CD14-positive monocyte (primary cell): ENCODE measurements at regions not wholly inside any gene's neighbourhood (a gene's known extent, or its start where the extent isn't known, plus 50 kb on each side); places are given as distances from the start of the nearest gene placed in this dataset.

Experiments
- DNase-seq, 3 donors: peaks; one replicate each; pipeline ENCODE4 v3.0.0-alpha.2; 2011 to 2022
- H2AFZ ChIP-seq: 2 replicates; pipeline ENCODE4 v1.6.0; 2012; ENCODE audit warnings: mild to moderate bottlenecking, low read depth, low read length, inconsistent platforms; ENCODE audit not compliant: insufficient read depth, poor library complexity, severe bottlenecking
- H3K27ac ChIP-seq, 2 donors: 1 replicate in 1 of 2; 2 replicates in 1 of 2; pipeline ENCODE4 v1.5.1; 2012 to 2013; ENCODE audit warnings: low read length in 2 of 2, control low read depth in 1 of 2, inconsistent platforms in 1 of 2, low read depth in 1 of 2, mild to moderate bottlenecking in 1 of 2
- H3K27me3 ChIP-seq, 2 donors: one replicate each; pipeline versions ENCODE4 v1.6.0 to v1.6.1; 2011 to 2013; ENCODE audit warnings: low read length in 2 of 2; ENCODE audit not compliant: control insufficient read depth in 2 of 2, insufficient read depth in 2 of 2
- H3K36me3 ChIP-seq, 2 donors: replicated peaks in 1 of 2; 1 replicate in 1 of 2; 2 replicates in 1 of 2; pipeline versions ENCODE4 v1.5.1 to v1.6.1; 2012 to 2013; ENCODE audit warnings: low read length in 2 of 2, control low read depth in 1 of 2, inconsistent platforms in 1 of 2, mild to moderate bottlenecking in 1 of 2; ENCODE audit not compliant: insufficient read depth in 2 of 2, control insufficient read depth in 1 of 2
- H3K4me1 ChIP-seq, 2 donors: 1 replicate in 1 of 2; 2 replicates in 1 of 2; pipeline versions ENCODE4 v1.5.1 to v1.6.1; 2012 to 2013; ENCODE audit warnings: low read length in 2 of 2, control low read depth in 1 of 2, inconsistent platforms in 1 of 2, mild to moderate bottlenecking in 1 of 2, moderate library complexity in 1 of 2; ENCODE audit not compliant: insufficient read depth in 2 of 2, control insufficient read depth in 1 of 2
- H3K4me2 ChIP-seq: replicated peaks from 2 replicates; pipeline ENCODE3; 2012; ENCODE audit warnings: low read length, moderate library complexity, mild to moderate bottlenecking; ENCODE audit not compliant: poor library complexity, severe bottlenecking; ENCODE audit errors: extremely low read depth
- H3K4me3 ChIP-seq, 3 experiments: fragments of 200-600 bp in 1 of 3; sonication (generic) in 1 of 3; replicated peaks in 1 of 3; 1 replicate in 2 of 3; 2 replicates in 1 of 3; pipeline ENCODE4 v1.5.1; 2011 to 2013; ENCODE audit warnings: low read length in 3 of 3, mild to moderate bottlenecking in 3 of 3, control low read depth in 2 of 3, low read depth in 2 of 3, inconsistent platforms in 1 of 3, moderate library complexity in 1 of 3
- H3K79me2 ChIP-seq: 2 replicates; pipeline ENCODE4 v1.6.0; 2012; ENCODE audit warnings: mild to moderate bottlenecking, control low read depth, inconsistent platforms, low read length, moderate library complexity; ENCODE audit not compliant: insufficient read depth
- H3K9ac ChIP-seq: 2 replicates; pipeline ENCODE4 v1.6.0; 2017; ENCODE audit warnings: low read length, mild to moderate bottlenecking; ENCODE audit not compliant: insufficient read depth, poor library complexity, severe bottlenecking
- H3K9me3 ChIP-seq, 2 donors: replicated peaks in 1 of 2; 1 replicate in 1 of 2; 2 replicates in 1 of 2; pipeline versions ENCODE4 v1.5.1 to v1.6.1; 2012 to 2013; ENCODE audit warnings: low read length in 2 of 2, control low read depth in 1 of 2; ENCODE audit not compliant: control insufficient read depth in 1 of 2, insufficient read depth in 1 of 2
- H4K20me1 ChIP-seq: 2 replicates; pipeline ENCODE4 v1.6.0; 2012; ENCODE audit warnings: mild to moderate bottlenecking, low read length, control low read depth, moderate library complexity; ENCODE audit not compliant: insufficient read depth
- H3K27ac Mint-ChIP-seq, 7 donors: one replicate each; pipeline ENCODE4 v1.8.0; 2020; ENCODE audit warnings: mild to moderate bottlenecking in 7 of 7, mixed read lengths in 7 of 7, moderate library complexity in 6 of 7, inconsistent platforms in 2 of 7
- H3K27me3 Mint-ChIP-seq, 3 donors: one replicate each; pipeline ENCODE4 v1.8.0; 2021 to 2022; ENCODE audit warnings: low read depth in 3 of 3, mild to moderate bottlenecking in 3 of 3, mixed read lengths in 3 of 3, moderate library complexity in 3 of 3, inconsistent platforms in 1 of 3
- H3K36me3 Mint-ChIP-seq, 2 donors: one replicate each; pipeline ENCODE4 v1.8.0; 2020; ENCODE audit warnings: mixed read lengths in 2 of 2, inconsistent platforms in 1 of 2, mild to moderate bottlenecking in 1 of 2
- H3K4me1 Mint-ChIP-seq: one replicate; pipeline ENCODE4 v1.8.0; 2020; ENCODE audit warnings: mild to moderate bottlenecking, mixed read lengths
- H3K4me3 Mint-ChIP-seq, 2 donors: one replicate each; pipeline ENCODE4 v1.8.0; 2020; ENCODE audit warnings: mild to moderate bottlenecking in 2 of 2, mixed read lengths in 2 of 2, moderate library complexity in 1 of 2
- H3K9me3 Mint-ChIP-seq, 7 donors: one replicate each; pipeline ENCODE4 v1.8.0; 2020 to 2022; ENCODE audit warnings: mixed read lengths in 7 of 7, mild to moderate bottlenecking in 6 of 7, moderate library complexity in 6 of 7, inconsistent platforms in 2 of 7
- WGBS: methylation state at CpG from one replicate; pipeline ENCODE4 v1.1.5; 2013; ENCODE audit warnings: missing lambda C conversion rate; ENCODE audit not compliant: insufficient coverage; 5-methylcytosine and 5-hydroxymethylcytosine counted together
- intact Hi-C, 2 donors: fragments of 100-400 bp; cut with micrococcal nuclease; formaldehyde crosslinking; loops; one replicate each; pipeline versions ENCODE4 v1.15.0 to v1.15.1; 2023
- TF ChIP-seq, protein P1 (sequence below): fragments of 200-600 bp; IDR thresholded peaks from one replicate; pipeline ENCODE4 v1.8.0; 2022; ENCODE audit warnings: antibody characterized with exemption, mild to moderate bottlenecking

DNA sequence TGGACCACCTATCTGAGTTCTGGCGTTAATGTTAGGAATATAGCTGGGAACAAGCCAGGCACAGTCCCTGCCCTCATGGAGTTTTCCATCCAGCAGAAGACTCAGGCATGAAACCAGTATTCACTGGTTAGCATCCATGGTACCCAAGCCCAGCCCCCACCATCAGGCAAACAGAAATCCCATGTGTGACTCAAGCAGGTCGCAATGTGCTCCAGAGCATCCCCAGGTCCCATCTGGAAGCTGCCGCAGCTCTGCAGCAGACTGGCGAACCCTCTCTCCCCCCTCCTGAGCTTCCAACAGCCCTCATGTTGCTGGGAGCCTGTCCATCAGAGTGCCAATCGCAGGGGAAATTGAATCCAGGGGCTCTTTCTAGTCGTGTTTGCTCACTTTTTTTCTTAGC lies 174.2 kb downstream of the RRAGC start:
- no peaks in the 10 kb centered on the region for H3K79me2 ChIP-seq
- H3K4me3 Mint-ChIP-seq, result no peak overlapping the region
- H3K27me3 ChIP-seq, result peaks cover 0 to under 1% of the 10 kb centered on the region in 2 donors
- intact Hi-C loops, result no loop called here
- H3K4me1 ChIP-seq, result no peaks in the 10 kb centered on the region
- H2AFZ ChIP-seq, result no peak overlapping the region
- TF ChIP-seq, protein P1, sequence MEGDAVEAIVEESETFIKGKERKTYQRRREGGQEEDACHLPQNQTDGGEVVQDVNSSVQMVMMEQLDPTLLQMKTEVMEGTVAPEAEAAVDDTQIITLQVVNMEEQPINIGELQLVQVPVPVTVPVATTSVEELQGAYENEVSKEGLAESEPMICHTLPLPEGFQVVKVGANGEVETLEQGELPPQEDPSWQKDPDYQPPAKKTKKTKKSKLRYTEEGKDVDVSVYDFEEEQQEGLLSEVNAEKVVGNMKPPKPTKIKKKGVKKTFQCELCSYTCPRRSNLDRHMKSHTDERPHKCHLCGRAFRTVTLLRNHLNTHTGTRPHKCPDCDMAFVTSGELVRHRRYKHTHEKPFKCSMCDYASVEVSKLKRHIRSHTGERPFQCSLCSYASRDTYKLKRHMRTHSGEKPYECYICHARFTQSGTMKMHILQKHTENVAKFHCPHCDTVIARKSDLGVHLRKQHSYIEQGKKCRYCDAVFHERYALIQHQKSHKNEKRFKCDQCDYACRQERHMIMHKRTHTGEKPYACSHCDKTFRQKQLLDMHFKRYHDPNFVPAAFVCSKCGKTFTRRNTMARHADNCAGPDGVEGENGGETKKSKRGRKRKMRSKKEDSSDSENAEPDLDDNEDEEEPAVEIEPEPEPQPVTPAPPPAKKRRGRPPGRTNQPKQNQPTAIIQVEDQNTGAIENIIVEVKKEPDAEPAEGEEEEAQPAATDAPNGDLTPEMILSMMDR, result no peak
- no peaks in the 10 kb centered on the region for H4K20me1 ChIP-seq
- H3K4me2 ChIP-seq, result no peak overlapping the region
- no peak overlapping the region for H3K4me3 ChIP-seq
- peaks cover 0 to 4% (median 0%) of the 10 kb centered on the region in 7 donors for H3K9me3 Mint-ChIP-seq
- no peak overlapping the region for H3K27ac Mint-ChIP-seq
- no peak for DNase-seq
- no peaks in the 10 kb centered on the region for H3K4me1 Mint-ChIP-seq
- no peak overlapping the region for H3K9ac ChIP-seq
- H3K36me3 Mint-ChIP-seq, result no peaks in the 10 kb centered on the region
- no peak overlapping the region for H3K27ac ChIP-seq
- peaks cover 2 to 19% (median 5%) of the 10 kb centered on the region in 3 donors for H3K27me3 Mint-ChIP-seq
- H3K36me3 ChIP-seq, result no peaks in the 10 kb centered on the region
- WGBS, result 82% methylated on average over 2 of the region's 6 CpGs
- no peaks in the 10 kb centered on the region for H3K9me3 ChIP-seq

DNA sequence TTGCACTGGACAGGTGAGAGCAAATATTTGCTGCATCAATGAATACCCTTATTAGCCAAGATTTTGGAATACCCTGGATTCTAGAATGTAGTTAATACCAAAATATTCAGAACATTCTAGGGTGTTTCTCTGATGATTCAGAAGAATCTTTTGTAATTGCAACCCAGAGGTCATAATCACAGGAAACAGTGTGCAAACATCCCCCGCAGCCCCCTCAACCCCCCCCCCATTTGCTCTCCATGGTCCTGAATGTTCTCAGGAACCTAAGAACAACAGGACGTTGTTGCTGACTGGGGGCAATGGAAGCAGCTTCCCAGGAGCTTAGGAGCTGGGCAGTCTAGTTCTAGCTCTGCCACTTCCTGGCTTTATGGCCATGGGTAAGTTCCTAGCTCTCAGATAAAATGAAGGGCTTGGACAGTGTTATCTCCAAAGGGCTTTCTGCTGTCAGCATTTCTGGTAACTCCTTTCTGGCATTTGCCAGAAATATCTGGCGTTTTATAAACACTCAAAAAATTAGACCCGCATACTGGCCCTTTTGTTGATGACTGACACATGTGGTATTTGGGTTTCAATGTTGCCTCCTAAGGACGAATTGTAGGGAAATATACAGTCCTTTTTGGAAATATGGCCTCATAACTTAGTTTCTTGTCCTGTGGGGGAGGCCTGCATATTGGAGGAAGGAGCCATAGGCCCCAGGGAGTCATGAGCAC lies 178.6 kb downstream of the RRAGC start:
- WGBS, result 63% methylated on average over 4 of the region's 5 CpGs

More for the DNA sequence above, 178.6 kb downstream of the RRAGC start:
- peaks cover 0 to 5% (median 0%) of the 10 kb centered on the region in 7 donors for H3K9me3 Mint-ChIP-seq
- Histone ChIP-seq H4K20me1 (no peaks in the 10 kb centered on the region), H3K4me3 (no peak overlapping the region), H3K27me3 (no peaks in the 10 kb centered on the region), H3K4me1 (no peaks in the 10 kb centered on the region), H3K4me2 (no peak overlapping the region), H3K9ac (no peak overlapping the region), H2AFZ (no peak overlapping the region), H3K36me3 (no peaks in the 10 kb centered on the region), H3K27ac (no peak overlapping the region), H3K79me2 (no peaks in the 10 kb centered on the region), H3K9me3 (no peaks in the 10 kb centered on the region)
- H3K4me3 Mint-ChIP-seq, result peak overlapping the region in 1 of 2 donors; percentile 40
- DNase-seq, result no peak
- intact Hi-C loops, result no loop called here
- no peak overlapping the region for H3K27ac Mint-ChIP-seq
- H3K4me1 Mint-ChIP-seq, result no peaks in the 10 kb centered on the region
- H3K36me3 Mint-ChIP-seq, result no peaks in the 10 kb centered on the region
- H3K27me3 Mint-ChIP-seq, result peaks cover 2 to 9% (median 6%) of the 10 kb centered on the region in 3 donors
- TF ChIP-seq, protein P1, result no peak
